EL (cell line): ENCODE measurements at regions not wholly inside any gene's neighbourhood (a gene's known extent, or its start where the extent isn't known, plus 50 kb on each side); places are given as distances from the start of the nearest gene placed in this dataset.
A peak's percentile ranks its signal among the peaks of the same experiment; 100 is the strongest.
"Not testable (repeated sequence)": the region's sequence is repeated elsewhere in the genome, so short reads cannot be mapped to it uniquely, and the experiment has no call there.

ENCODE experiments used
- DNase-seq: peaks from one replicate; pipeline ENCODE4 v3.0.0-alpha.2; 2016

- no peak for DNase-seq
Measured at GRCh38 chr16:85222155-85222863, 110.0 kb upstream of the CIBAR2 start.

- DNase-seq, result no peak
Measured at GRCh38 chr16:85225257-85225656, 113.0 kb upstream of the CIBAR2 start.

DNA sequence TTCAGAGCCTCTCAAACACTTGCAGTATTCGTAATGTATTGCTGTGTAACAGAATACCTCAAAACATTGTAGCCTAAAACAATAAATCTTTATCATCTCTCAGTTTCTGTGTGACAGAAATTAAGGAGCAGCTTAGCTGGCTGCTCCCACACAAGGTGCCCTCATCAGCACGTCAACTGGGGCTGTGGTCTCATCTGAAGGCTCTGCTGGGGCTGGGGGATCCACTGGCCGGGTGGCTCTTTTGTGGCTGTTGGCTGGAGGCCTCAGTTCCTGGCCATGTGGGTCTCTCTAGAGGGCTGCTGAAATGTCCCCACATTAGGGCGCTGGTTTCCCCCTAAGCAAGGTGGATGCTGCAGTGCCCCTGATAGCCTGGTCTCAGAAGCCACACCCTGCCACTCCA lies 113.4 kb upstream of the CIBAR2 start:
- no peak for DNase-seq

DNA sequence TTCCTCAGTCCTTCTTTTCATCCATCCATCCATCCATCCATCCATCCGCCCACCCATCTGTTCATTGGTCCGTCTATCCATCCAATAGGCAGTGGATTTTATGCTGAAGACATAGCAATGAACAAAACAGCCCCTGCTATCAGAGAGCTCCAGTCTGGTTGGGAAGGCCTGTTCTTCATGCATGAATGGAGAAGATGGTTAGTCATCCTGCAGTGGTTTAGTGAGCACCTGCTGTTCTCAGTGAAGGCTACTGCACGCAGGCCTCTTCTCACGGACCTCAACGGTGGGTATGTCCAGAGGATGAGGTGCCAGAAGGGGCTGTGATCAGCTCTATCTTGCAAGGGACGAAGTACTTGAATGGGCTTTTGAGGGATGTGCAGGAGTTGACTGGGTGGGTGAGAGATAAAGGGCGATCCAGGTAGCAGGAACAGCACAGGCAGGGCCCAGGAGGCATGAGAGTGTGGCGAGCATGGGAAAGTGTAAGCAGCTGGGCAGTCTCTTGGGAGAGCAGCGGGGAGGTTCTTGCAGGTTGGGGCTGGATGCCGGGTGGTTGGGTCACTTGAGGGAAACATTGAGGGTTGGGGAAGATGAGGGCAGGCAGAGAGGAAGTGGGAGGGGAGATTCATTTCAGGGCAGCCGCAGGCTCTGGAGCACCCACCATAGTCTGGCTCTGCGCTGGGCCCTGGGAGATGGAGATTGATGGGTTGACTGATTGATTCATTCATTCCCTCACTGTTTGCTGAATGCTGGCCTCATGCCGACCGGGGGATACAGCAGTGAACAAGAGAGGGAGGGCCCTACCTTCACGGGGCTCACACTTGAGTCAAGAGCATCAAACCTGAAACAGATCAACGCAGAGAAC lies 115.0 kb upstream of the CIBAR2 start:
- no peak for DNase-seq

- DNase-seq, result peak; percentile 56
Measured at GRCh38 chr16:85227946-85228862, 115.9 kb upstream of the CIBAR2 start.

DNA sequence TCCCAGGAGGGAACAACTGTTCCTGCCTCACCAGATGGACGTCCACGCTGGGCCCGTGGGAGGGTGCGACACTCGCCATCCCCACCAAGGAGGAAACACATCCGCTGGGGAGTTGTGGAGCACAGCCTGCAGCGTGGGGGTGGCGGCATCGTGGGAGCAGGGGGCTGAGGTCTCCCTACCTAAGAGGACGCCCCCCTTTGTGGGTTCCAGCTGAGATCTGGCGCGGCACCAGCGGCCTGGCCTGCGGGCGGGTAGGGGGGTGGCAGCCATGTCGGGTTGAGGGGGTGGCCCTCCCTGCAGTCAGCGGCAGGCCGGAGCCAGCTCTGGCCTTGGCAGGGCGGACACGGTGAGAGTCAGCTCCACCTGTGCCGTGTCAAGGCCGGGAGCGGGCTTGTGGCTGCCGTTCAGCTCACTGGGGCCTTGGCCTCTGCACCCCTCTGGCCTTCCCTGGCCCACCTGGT lies 116.7 kb upstream of the CIBAR2 start:
- no peak for DNase-seq

GRCh38 chr16:85229869-85230462 lies 117.7 kb upstream of the CIBAR2 start:
- DNase-seq, result no peak

- DNase-seq, result not testable (repeated sequence)
Measured at GRCh38 chr16:85230764-85231383, 118.6 kb upstream of the CIBAR2 start.

DNA sequence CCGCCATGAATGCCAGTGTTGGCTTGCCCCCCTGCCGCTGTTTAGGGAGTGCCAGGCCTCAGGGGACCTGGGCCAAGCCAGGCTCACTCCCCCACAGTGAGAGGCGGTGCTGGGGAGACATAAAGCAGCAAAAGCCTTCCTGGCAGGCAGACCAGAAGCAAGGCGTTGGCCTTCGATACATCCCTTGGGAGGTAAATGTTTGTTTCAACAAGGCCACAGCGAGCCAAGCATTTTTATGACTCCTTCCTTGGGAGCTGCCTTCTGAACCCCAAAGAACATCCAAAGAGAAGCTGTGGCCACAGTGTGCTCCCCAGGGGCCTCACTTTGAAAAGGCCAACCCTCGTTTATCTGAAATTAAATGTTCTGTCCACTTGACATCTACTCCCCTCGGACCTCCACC lies 119.7 kb upstream of the CIBAR2 start:
- no peak for DNase-seq

DNA sequence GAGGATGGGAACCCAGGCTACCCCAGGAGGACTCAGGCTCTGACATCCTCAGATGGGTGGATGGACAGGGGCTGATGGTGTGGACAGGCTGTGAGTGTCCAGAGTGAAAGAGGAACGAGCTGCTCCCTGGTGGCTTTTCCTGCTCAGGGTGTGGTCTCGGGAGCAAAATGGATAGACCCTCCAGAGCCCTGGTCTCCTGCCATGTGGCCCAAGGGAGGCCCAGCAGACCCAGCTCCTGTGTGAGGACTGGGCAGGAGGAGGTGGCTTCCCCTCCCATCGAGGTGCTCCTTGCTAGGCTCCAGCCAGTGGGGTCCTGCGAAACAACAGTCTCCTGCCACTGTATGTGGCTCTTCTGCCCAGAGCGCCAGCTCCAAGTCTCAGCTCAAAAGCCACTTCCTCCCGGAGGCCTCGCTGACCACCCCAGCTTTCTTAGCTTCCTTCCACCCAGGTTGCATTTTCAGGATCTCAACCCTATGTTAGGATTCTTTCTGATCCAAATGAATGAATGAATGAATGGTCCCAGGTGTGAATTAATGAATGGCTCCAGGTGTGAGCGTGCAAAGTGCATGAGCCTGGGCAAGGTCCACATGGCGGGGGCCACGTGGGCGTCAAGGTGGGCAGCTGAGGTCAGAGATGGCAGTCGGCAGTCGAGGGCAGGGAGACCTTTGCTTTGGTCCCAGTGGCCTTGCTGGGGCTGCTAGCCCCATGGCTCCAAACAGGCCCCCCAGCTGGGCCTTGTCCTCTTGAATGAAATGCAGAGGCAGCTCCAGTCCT lies 120.3 kb upstream of the CIBAR2 start:
- DNase-seq, result no peak

GRCh38 chr16:85233516-85233915 lies 121.2 kb upstream of the CIBAR2 start:
- no peak for DNase-seq

DNA sequence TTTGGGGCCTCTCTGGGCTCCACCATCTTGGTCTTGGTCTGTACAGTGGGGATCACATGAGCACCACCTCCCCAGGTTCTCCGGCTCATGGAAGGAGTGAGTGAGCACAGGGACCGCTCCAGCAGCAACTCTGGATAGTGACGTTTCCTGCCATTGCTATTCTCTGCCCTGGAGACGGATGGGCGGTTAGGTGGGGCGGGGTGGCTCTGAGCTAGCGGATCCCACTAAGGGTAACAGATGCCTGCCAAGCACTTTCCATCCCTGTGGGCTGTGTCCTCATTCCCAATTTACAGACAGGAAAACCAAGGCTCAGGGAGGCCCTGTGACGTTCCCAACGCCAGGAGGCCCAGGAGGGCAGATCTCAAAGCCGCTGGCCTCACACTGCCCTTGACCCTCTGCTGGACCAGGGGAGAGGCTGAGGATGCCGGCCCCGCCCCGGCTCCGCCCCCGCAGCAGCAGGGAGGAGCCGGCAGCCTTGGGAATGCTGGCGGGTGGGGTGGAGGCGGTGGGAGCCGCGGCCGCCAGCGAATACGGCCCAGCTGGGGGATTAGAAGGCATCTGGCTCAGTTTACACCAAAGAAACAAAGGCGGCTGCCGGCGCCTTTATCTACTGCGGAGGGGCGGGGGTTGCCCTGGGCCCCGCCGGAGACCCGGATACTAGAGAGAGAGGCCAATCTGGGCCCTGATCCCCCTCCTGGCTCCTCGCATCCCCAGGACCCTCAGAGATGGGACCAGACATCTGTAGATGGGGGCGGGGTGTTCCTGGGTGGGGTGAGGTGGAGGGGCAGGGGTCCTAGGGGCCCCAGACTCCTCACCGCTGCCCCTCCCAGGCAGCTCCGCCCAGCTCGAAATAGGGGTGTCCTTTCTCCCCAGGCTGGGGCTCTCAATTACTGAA lies 122.3 kb upstream of the CIBAR2 start:
- peak; percentile 74 for DNase-seq

- DNase-seq, result peak; percentile 50
Measured at GRCh38 chr16:85235991-85236817, 123.9 kb upstream of the CIBAR2 start.

GRCh38 chr16:85236818-85237150 lies 124.5 kb upstream of the CIBAR2 start:
- DNase-seq, result peak; percentile 61

- DNase-seq, result no peak
Measured at GRCh38 chr16:85237817-85238216, 125.5 kb upstream of the CIBAR2 start.

DNA sequence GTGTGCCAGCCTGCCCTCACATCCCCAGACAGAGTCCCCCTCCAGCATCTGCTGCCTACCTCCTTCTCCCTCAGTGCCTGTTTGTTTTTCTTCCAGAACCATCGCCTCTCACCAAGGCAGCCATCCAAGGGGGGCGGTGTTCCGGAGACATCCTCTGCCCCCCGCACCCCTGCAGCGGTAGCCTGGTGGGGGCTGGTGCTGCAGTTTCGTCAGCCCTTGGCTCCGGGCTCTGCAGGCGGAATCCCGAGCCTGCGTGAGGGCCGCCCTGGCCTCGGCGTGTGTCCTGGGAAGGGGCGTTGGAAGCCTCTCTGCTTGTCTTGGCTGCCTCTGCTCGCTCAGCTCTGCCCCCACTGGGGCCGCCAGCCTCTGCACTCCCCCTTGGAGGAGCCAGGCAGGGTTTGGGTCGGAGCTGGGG lies 126.0 kb upstream of the CIBAR2 start:
- peak; percentile 29 for DNase-seq

GRCh38 chr16:85239239-85239638 lies 127.0 kb upstream of the CIBAR2 start:
- no peak for DNase-seq

- no peak for DNase-seq
Measured at GRCh38 chr16:85239871-85240270, 127.6 kb upstream of the CIBAR2 start.
